Brain microvascular endothelial cell (primary cell): ENCODE measurements at regions not wholly inside any gene's neighbourhood (a gene's known extent, or its start where the extent isn't known, plus 50 kb on each side); places are given as distances from the start of the nearest gene placed in this dataset.

ENCODE experiments used
- DNase-seq: peaks from one replicate; pipeline ENCODE4 v3.0.0-alpha.2; 2020
- H3K27ac ChIP-seq: fragments of 250-450 bp; sonication (Bioruptor Pico); 2 replicates; pipeline ENCODE4 v1.5.1; 2020; ENCODE audit warnings: mild to moderate bottlenecking, moderate library complexity
- H3K27me3 ChIP-seq: fragments of 250-450 bp; sonication (Bioruptor Pico); replicated peaks from 2 replicates; pipeline ENCODE4 v1.5.1; 2020; ENCODE audit warnings: mild to moderate bottlenecking
- H3K36me3 ChIP-seq: fragments of 250-450 bp; sonication (Bioruptor Pico); replicated peaks from 2 replicates; pipeline ENCODE4 v1.5.1; 2020; ENCODE audit warnings: mild to moderate bottlenecking
- H3K4me3 ChIP-seq: 2 replicates; pipeline ENCODE4 v1.5.1; 2011; ENCODE audit warnings: low read depth, mild to moderate bottlenecking, control low read depth, low read length, moderate library complexity
- CTCF ChIP-seq: IDR thresholded peaks from 2 replicates; pipeline ENCODE4 v1.5.1; 2011; ENCODE audit warnings: low read depth, mild to moderate bottlenecking, moderate library complexity, low read length, control low read depth, inconsistent platforms; ENCODE audit errors: missing control alignments
- in situ Hi-C: cut with HindIII; loops from 2 replicates; pipeline ENCODE4 v1.10.0; 2017; ENCODE audit warnings: low sequenced_read_pairs, low pct_ligation_motif_present

DNA sequence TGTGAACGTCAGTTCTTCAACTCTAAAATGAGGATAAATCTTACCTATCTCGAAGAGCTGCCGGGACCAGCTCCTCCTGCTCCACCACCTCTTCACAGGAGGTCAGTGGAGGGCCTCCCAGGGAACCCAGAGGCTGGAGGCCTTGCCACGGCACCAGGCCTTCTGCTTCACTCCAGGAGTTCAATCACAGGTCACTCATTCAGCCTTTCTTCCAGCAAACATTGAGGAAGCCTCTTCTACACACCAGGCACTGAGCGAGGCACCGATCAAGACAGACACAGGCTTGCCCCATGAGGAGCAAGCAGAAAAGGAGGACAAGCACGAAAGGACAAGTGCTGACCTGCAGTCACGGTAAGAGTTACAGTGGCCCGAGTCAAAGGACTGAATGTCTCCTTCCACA lies 64.8 kb upstream of the WNT11 start:
- no peaks in the 10 kb centered on the region for H3K27me3 ChIP-seq
- no peak for TF ChIP-seq CTCF
- H3K27ac ChIP-seq, result no peak overlapping the region
- DNase-seq, result no peak
- H3K4me3 ChIP-seq, result no peak overlapping the region
- no peaks in the 10 kb centered on the region for H3K36me3 ChIP-seq
- in situ Hi-C loops, result no loop called here

- in situ Hi-C loops, result no loop called here
- H3K36me3 ChIP-seq, result no peaks in the 10 kb centered on the region
- DNase-seq, result no peak
- TF ChIP-seq CTCF, result no peak
- H3K4me3 ChIP-seq, result no peak overlapping the region
- no peaks in the 10 kb centered on the region for H3K27me3 ChIP-seq
- H3K27ac ChIP-seq, result no peak overlapping the region
Measured at GRCh38 chr11:76270389-76270788, 64.1 kb upstream of the WNT11 start.

DNA sequence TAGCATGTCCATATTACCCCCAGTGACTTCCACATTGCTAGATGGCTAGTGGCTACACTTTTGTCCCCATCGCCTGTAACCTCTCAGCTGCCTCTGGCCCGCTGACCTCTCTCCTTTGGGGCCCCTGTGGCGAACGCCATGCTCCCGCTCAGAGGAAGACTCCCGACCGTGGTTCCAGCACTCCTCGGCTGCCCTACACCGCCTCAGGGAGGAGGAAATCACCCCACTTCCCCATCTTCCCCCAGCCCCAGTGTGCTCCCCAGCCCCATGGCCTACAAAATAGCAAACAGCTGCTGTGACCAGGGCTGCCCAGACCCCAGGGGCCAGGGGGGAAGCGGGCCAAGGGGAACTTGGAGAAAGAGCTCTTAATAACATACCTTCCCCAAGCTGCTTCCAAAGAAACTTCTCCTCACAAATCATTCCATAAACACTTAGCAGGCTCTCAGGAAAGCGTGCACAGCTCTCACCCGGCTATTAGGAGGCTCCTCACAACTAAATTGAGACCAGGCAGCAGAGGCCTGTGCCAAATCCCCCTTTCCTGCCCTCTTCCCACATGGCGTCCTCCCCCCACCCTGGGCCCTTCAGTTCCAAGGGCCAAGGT lies 63.5 kb upstream of the WNT11 start:
- TF ChIP-seq CTCF, result no peak
- H3K27ac ChIP-seq, result no peak overlapping the region
- no peak for DNase-seq
- in situ Hi-C loops, result no loop called here
- H3K36me3 ChIP-seq, result no peaks in the 10 kb centered on the region
- H3K27me3 ChIP-seq, result no peaks in the 10 kb centered on the region
- H3K4me3 ChIP-seq, result no peak overlapping the region

- Histone ChIP-seq H3K27ac (no peak overlapping the region), H3K4me3 (no peak overlapping the region), H3K36me3 (no peaks in the 10 kb centered on the region), H3K27me3 (no peaks in the 10 kb centered on the region)
- DNase-seq, result no peak
- in situ Hi-C loops, result no loop called here
- TF ChIP-seq CTCF, result no peak
Measured at GRCh38 chr11:76269247-76269646, 62.9 kb upstream of the WNT11 start.

- in situ Hi-C loops, result no loop called here
Measured at GRCh38 chr11:76268498-76268897, 62.2 kb upstream of the WNT11 start.

More at GRCh38 chr11:76268498-76268897, 62.2 kb upstream of the WNT11 start:
- Histone ChIP-seq H3K27me3 (no peaks in the 10 kb centered on the region), H3K4me3 (no peak overlapping the region), H3K36me3 (no peaks in the 10 kb centered on the region), H3K27ac (no peak overlapping the region)
- TF ChIP-seq CTCF, result no peak
- DNase-seq, result no peak
